T-helper 2 cell (primary cell): ENCODE measurements at regions not wholly inside any gene's neighbourhood (a gene's known extent, or its start where the extent isn't known, plus 50 kb on each side); places are given as distances from the start of the nearest gene placed in this dataset.

Experiments used
- DNase-seq, 5 experiments: peaks; one replicate each; pipeline versions ENCODE4 v3.0.0 to v3.0.0-alpha.2; 2012 to 2022

DNA sequence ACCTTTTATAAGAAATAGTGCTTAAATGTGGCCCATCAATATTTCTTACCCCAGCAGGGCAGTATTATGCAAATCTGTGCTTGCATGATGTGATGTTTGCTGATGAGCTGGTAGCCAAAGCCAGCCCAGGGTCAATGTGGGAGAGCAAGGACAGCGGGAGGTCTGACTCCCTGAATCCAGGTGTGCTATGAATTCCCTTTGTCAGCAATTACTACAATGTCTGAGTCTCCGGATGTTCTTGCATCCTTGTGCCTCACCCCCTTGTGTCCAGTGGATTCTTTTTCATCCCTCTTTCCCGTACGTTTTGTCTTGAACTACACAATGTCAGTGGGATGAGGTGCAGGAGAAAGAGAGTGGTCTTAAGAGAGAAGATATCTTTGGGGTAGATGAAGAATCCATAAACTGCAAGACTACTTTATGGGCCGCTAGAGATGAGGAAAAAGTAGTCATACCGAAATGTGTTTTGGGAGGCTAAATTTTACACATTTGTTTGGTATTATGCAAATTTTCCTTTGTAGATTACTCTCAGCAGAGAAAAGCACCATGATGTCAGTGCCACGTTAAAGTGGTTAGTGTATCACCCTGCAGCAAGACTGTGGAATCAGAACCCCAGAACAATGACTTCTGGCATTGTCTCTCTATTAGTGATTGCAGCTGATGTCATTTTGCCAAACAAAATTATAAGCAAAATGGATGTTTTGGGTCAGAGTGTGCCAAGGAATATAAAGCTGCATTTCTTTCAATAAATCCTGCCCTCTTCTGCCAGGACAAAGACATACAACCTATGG, 53.5 kb upstream of the TSHZ3 start:
- no peak for DNase-seq

GRCh38 chr19:31406106-31406505, 56.9 kb upstream of the TSHZ3 start:
- DNase-seq: no peak

DNA sequence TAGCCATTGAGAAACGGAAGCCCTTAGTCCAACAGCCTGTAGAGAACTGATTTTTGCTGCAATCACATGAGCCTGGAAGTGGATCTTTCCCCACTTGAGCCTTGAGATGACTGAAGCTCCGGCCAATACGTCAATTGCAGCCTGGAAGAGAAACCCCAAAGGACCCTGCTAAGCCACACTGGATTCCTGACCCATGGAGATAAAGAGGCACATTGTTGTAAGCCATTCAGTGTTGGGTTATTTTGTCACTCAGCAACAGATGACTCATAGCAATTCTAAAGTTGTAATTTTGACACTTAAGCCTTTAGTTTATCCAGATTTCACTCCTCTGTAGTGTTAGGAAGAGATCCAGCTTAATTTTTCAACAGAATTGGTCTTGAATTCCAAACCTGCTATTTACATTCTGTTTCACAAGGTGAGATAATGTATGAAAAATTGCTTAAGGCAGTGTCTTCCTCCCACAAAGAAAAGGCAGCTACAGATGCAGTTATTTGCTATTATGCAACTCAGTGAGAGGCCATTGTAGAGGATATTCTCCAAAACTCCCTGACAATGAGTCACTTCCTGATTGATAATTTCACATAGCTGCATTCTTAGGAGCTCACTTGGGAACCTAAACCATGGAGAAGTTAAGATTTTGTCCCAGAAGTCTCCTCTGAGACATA, 59.4 kb upstream of the TSHZ3 start:
- no peak for DNase-seq

- DNase-seq: no peak
Observed at GRCh38 chr19:31413353-31413752, 64.1 kb upstream of the TSHZ3 start.

DNA sequence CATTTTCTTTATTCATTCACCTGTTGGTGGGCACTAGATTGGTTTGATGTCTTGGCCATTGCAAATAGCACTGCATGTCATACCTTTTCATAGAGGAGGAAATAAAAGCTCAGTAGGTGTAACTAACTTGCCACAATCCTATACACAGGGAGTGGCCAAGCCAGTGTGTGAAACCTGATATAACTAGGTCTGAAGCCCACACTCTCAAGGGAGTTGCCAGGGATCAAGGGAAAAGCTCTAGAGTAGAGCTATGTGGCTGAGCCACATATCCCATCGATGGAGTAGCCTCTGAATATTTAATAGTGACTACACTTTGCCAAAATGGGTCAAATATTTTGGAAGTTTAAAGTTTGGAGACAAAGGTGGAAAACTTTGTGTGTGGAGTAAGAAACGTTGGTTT, 66.1 kb upstream of the TSHZ3 start:
- no peak for DNase-seq

GRCh38 chr19:31416548-31416947, 67.3 kb upstream of the TSHZ3 start:
- DNase-seq: no peak

DNA sequence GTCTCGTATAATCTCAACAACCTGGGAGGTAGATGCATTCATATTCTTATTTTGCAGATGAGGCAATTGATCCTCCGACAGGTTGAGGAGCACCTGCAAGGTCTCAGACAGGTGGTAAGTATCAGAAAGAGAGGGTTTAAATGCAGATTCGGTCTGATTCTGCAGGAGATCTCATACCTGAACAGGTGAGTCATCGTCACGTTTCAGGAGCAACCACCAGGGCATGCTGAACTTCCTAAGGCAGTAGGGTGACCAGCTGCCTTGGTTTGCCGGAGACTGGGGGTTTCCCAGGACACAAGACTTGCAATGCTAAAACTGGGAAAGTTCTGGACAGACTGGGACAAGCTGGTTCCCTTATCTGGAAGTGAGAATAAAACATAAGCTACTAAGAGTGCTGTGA, 68.8 kb upstream of the TSHZ3 start:
- DNase-seq: no peak

DNA sequence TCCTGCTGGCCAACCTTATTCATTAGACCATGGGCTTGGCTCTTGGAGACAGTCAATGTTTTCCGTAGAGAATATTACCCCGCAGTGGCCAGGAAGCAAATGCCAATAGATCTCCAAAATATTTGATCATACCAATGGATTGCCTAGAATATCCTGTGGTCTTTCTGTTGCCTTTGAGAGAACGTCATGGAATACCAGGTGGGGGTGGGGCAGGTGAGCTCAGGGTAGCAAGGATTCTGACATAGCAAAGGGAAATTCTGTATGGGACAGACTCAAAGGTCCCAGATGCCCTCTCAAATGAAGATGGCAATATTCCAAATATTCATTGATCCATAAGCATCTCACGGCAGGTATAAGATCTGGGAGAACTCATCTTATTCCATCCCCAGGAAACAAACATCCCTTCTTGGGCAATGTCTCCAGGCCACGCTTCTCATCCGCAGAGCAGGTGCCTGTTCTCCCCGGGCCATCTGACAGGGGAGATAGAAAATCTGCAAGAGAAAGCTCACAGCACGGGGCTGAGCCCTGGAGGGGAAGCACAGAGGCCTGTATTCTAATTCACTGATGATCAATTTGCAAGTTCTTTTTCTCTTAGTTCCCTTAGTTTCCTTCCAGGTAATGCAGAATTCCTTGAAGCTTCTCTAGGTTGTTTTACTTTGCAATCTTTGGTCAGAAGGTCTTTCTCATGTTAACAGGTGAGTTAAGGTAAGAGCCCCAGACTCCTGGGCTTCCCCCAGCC, 69.6 kb upstream of the TSHZ3 start:
- no peak for DNase-seq

DNA sequence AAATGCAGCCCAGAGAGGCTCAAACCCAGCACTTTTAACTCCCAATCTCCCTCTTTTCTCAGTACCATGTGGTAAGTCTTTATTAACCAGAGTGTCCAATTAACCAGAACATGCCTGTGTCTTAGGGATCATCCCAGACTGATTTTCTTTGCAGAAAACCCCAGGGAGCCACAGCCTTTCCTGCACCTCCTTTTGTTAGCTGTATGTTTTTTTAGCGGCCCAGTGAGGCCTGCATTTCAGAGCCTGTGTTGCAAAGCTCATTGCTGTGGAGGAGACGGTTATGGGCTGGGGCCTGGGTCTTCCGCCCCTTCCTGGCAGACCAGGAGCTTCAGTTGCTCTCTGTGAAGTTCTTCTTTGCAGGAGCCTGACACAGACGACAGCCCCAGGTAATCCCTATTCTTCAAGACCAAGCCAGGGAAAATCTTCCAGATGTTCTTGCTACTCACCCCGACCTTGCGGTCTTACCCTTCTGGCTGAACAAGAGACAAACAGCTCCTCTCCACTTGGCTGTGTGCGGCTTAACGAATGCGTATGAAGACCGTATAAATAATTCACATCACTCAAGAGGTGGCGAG, 70.7 kb upstream of the TSHZ3 start:
- DNase-seq: no peak

GRCh38 chr19:31421082-31421481, 71.8 kb upstream of the TSHZ3 start:
- DNase-seq: no peak

GRCh38 chr19:31421856-31422255, 72.6 kb upstream of the TSHZ3 start:
- no peak for DNase-seq

- no peak for DNase-seq
Observed at GRCh38 chr19:31423896-31424295, 74.7 kb upstream of the TSHZ3 start.

DNA sequence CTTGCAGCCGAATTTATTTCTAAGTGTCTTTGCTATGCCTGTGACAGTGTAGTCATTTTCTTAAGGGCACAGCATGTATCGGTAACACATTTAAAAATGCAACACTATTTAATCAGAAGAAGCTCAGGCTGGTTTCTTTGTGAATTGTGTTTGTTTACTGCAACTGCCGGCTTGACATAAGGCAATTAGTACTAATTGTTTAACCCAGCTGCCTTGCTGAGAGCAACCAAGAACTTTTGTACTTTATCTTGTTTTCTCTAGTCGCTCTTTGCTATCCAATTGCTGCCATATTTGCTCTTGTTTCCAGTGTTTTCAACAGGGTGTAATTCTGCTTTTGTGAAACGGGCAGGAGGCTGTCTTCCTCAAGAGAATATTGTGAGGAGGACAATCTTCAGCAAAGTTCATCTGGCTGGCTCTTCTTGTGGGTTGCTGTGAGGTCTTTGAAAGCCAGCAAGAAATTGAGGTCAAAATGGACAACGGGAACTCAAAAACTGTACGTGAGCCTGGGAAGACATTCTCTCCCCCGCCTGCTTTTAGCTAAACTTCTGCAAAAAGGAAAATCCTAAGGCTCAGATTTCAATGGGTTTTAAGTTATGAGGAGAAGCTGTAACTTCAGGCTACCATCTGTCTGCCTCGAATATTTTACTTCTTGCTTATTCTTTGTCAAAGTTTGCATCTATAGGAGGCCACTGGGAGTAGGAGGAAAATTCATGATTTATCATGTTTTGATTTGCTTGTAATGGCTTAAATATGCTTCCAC, 75.8 kb upstream of the TSHZ3 start:
- DNase-seq: no peak

DNA sequence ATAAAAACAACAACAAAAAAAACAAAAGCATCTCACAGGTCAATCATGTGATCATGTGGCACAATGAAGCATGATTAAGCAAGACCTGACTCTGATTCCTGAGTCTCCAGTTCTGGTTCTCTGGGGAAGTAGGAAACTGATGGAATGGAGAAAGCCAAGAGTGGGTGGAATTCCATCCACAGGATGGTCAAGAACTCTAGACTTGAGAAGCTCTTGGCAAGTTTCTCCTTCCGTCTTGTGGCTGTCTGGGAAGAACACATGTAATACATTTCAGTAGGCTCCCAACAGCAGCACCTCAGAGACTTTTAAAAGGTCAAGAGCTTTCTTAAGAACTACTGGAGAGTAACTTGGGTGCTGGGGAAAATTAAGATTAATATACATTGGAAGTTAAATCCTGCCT, 78.6 kb upstream of the TSHZ3 start:
- DNase-seq: no peak

GRCh38 chr19:31430381-31430780, 81.1 kb upstream of the TSHZ3 start:
- DNase-seq: no peak

GRCh38 chr19:31432201-31432810, 83.1 kb upstream of the TSHZ3 start:
- DNase-seq: no peak

GRCh38 chr19:31436121-31436776, 87.0 kb upstream of the TSHZ3 start:
- no peak for DNase-seq

DNA sequence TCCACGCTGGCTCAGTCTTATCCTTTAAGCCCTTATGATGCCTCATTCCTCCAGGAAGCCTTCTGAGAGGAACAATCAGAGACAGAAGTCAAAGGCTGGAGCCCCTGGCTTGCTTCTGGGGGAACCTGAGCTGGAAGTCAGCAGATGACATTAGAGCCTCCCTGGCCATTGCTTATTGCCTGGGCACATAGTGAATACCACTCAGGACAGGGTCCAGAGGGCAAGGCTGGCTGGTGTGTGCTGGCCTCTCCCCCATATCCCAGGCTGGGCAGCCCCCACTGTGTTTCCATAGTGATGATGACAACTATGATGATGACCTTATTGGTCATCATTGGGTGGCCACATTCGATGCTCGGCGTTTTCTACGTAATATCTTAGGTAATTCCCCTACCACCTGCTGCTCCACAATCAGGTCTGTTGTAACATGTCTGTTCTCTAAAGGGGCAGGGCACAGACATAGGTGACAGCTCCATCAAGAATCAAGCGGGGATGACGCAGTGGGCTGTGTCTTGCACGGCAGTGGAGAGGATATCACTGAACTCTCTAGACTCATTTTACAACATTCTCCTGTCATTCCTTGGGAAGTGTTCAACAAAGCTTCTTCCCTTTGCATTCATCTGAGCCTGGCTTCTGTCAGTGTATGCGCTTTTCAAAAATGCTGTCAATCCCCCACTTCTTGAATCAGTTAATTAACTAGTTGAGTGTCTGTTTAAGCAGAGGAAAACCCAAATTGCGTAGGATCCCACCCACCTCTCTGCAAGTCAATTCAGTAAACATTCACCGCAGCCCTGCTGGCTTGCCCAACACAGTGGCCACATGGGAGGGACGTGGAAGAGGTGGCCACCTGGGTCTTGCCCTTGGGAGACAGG, 89.4 kb upstream of the TSHZ3 start:
- no peak for DNase-seq

DNA sequence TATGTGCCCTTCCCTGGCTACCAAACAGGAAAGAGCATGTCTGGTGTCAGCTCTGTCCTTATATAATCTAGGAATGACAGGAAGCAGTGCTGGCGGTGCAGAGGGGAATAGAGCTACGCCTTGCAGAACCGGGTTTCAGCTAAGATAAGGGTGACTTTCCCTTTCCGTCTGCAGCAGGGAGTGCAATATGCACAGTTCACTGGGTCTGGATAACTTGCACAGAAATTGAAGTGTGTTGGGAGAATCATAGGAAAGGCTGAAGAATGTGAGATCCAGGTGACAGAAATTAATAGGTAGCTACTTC, 90.0 kb upstream of the TSHZ3 start:
- DNase-seq: no peak

GRCh38 chr19:31444931-31445330, 95.7 kb upstream of the TSHZ3 start:
- DNase-seq: no peak

DNA sequence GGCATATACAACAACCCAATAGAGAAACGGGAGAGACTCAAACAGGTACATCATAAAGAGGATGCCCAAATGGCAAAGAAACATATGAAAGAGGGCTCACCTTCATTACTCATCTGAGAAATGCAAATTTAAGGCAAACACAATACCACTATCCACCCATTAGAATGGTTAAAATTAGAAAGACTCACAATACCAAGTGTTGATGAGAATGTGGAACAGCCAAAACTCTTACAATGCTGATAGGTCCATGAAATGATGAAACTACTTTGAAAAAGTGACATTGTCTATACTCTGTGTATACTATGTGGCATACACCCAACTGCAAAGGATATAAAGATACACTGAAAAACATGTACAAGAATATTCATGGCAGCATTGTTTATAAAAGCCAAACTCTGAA, 96.2 kb upstream of the TSHZ3 start:
- no peak for DNase-seq
